DND-41 (cell line): ENCODE measurements at regions not wholly inside any gene's neighbourhood (a gene's known extent, or its start where the extent isn't known, plus 50 kb on each side); places are given as distances from the start of the nearest gene placed in this dataset.

Experiments used
- EZH2 ChIP-seq: IDR thresholded peaks from 3 replicates; pipeline ENCODE4 v1.6.1; 2012; ENCODE audit warnings: borderline replicate concordance, low read depth, mild to moderate bottlenecking, moderate library complexity, low read length, inconsistent platforms; ENCODE audit not compliant: severe bottlenecking
- TF ChIP-seq, protein P1 (sequence below): IDR thresholded peaks from 2 replicates; pipeline ENCODE4 v1.5.1; 2012; ENCODE audit warnings: borderline replicate concordance, low read length, moderate library complexity, mild to moderate bottlenecking; ENCODE audit not compliant: poor library complexity, severe bottlenecking; ENCODE audit errors: extremely low read depth

DNA sequence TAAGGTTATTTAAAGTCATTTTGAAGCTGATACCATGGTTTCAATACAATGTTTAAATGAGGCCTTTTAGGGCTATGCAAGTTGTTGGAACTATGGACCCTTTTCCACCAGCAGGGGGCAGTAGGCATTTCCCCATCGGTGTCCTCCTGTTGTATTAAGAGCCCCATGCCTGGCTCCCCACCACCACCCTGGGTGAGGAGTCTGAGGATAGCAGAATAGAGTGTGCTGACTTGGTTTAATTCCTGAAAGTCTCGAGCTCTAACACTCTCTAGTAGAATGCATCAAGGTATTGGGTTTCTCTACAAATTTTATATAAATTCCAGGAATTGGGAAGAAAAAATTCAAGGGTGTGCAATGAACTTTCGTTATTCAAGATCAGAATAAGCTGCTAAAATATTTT is 234.8 kb upstream of the JADE1 start:
- TF ChIP-seq, protein P1, sequence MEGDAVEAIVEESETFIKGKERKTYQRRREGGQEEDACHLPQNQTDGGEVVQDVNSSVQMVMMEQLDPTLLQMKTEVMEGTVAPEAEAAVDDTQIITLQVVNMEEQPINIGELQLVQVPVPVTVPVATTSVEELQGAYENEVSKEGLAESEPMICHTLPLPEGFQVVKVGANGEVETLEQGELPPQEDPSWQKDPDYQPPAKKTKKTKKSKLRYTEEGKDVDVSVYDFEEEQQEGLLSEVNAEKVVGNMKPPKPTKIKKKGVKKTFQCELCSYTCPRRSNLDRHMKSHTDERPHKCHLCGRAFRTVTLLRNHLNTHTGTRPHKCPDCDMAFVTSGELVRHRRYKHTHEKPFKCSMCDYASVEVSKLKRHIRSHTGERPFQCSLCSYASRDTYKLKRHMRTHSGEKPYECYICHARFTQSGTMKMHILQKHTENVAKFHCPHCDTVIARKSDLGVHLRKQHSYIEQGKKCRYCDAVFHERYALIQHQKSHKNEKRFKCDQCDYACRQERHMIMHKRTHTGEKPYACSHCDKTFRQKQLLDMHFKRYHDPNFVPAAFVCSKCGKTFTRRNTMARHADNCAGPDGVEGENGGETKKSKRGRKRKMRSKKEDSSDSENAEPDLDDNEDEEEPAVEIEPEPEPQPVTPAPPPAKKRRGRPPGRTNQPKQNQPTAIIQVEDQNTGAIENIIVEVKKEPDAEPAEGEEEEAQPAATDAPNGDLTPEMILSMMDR = peak; percentile 75
- no peak for TF ChIP-seq EZH2
